ENCODE measurements at regions not wholly inside any gene's neighbourhood (a gene's known extent, or its start where the extent isn't known, plus 50 kb on each side); places are given as distances from the start of the nearest gene placed in this dataset.

GRCh38 chr20:1827510-1827973 is 67.7 kb upstream of the SIRPA start:
- Histone ChIP-seq H3K4me3 (no peak overlapping the region), H3K27ac (peak overlapping the region in 2 of 4 donors; percentile 83 to 86), H3K9me3 (no peaks in the 10 kb centered on the region), H3K36me3 (no peaks in the 10 kb centered on the region), H3K4me1 (no peaks in the 10 kb centered on the region), H3K27me3 (no peaks in the 10 kb centered on the region)
- DNase-seq = no peak
- FAIRE-seq = no peak
- no peak for ATAC-seq
- WGBS, 2 donors = 23 to 24% methylated on average over 5 of the region's 5 CpGs
- TF ChIP-seq CTCF (IDR thresholded peaks at IDR 0.05) = no peak
- intact Hi-C loops (cut with DNase I) = no loop called here

GRCh38 chr20:1825938-1826445 is 69.2 kb upstream of the SIRPA start:
- Histone ChIP-seq H3K27me3 (no peaks in the 10 kb centered on the region), H3K4me1 (no peaks in the 10 kb centered on the region), H3K4me3 (no peak overlapping the region), H3K9me3 (no peaks in the 10 kb centered on the region), H3K27ac (no peak overlapping the region), H3K36me3 (no peaks in the 10 kb centered on the region)
- FAIRE-seq (no peak), ATAC-seq (no peak), DNase-seq (no peak)
- intact Hi-C loops (cut with DNase I) = no loop called here
- 81 to 82% methylated on average over 4 of the region's 4 CpGs for WGBS, 2 donors
- TF ChIP-seq CTCF (IDR thresholded peaks at IDR 0.05) = no peak

GRCh38 chr20:1825507-1825906 is 69.7 kb upstream of the SIRPA start:
- no peak for ATAC-seq

GRCh38 chr20:1824834-1825233 is 70.4 kb upstream of the SIRPA start:
- no peak for FAIRE-seq
- Histone ChIP-seq H3K27me3 (no peaks in the 10 kb centered on the region), H3K4me1 (no peaks in the 10 kb centered on the region), H3K36me3 (no peaks in the 10 kb centered on the region), H3K27ac (no peak overlapping the region), H3K9me3 (no peaks in the 10 kb centered on the region), H3K4me3 (no peak overlapping the region)
- no peak for TF ChIP-seq CTCF (IDR thresholded peaks at IDR 0.05)
- no peak for ATAC-seq
- DNase-seq = no peak
- 53 to 66% methylated on average over 4 of the region's 4 CpGs for WGBS, 2 donors
- intact Hi-C loops (cut with DNase I) = no loop called here

More at GRCh38 chr20:1825507-1825906, 69.7 kb upstream of the SIRPA start:
- H3K27ac ChIP-seq = no peak overlapping the region
- H3K9me3 ChIP-seq = no peaks in the 10 kb centered on the region
- 68 to 69% methylated on average over 4 of the region's 4 CpGs for WGBS, 2 donors
- TF ChIP-seq CTCF (IDR thresholded peaks at IDR 0.05) = no peak
- FAIRE-seq (no peak), DNase-seq (no peak)
- H3K27me3 ChIP-seq = no peaks in the 10 kb centered on the region
- H3K4me3 ChIP-seq = no peak overlapping the region
- H3K4me1 ChIP-seq = no peaks in the 10 kb centered on the region
- no peaks in the 10 kb centered on the region for H3K36me3 ChIP-seq
- intact Hi-C loops (cut with DNase I) = no loop called here

- H3K27ac ChIP-seq = no peak overlapping the region
- H3K9me3 ChIP-seq = no peaks in the 10 kb centered on the region
- H3K4me3 ChIP-seq = no peak overlapping the region
- ATAC-seq (no peak), FAIRE-seq (no peak), DNase-seq (no peak)
- H3K27me3 ChIP-seq = no peaks in the 10 kb centered on the region
- no peak for TF ChIP-seq CTCF (IDR thresholded peaks at IDR 0.05)
- no peaks in the 10 kb centered on the region for H3K4me1 ChIP-seq
- H3K36me3 ChIP-seq = no peaks in the 10 kb centered on the region
- intact Hi-C loops (cut with DNase I) = no loop called here
Measured at GRCh38 chr20:1824181-1824580, 71.0 kb upstream of the SIRPA start.

Measured in pancreas (tissue), 10 donors.